HG03469 (cell line): ENCODE measurements at regions not wholly inside any gene's neighbourhood (a gene's known extent, or its start where the extent isn't known, plus 50 kb on each side); places are given as distances from the start of the nearest gene placed in this dataset.
A peak's percentile ranks its signal among the peaks of the same experiment; 100 is the strongest.
"Not testable (repeated sequence)": the region's sequence is repeated elsewhere in the genome, so short reads cannot be mapped to it uniquely, and the experiment has no call there.

Source experiments
- ATAC-seq: cut with Tn5 transposase; IDR thresholded peaks from one replicate; pipeline ENCODE4 v1.9.1; 2021; ENCODE audit warnings: mild to moderate bottlenecking, moderate library complexity, moderate number of reproducible peaks; ENCODE audit not compliant: unreplicated experiment

DNA sequence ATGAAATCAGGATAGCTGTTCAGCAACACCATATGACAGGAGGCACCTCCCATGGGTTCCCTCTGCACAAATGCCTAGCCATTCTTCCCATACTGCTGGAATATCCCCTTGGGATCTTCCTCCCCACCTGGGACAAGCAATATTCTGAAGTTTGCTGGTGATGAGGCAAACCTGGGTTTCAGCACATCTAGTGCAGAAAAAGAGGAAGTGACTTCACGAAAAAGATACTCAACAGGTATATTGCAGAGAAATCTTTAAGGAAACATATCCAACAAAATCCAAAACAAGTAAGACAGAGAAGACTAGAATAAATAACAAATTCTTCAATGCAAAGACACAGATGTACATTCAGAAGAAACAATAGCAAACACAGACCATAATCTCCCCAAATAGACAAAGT lies 1497.0 kb downstream of the PCDH9 start:
- ATAC-seq = no peak

DNA sequence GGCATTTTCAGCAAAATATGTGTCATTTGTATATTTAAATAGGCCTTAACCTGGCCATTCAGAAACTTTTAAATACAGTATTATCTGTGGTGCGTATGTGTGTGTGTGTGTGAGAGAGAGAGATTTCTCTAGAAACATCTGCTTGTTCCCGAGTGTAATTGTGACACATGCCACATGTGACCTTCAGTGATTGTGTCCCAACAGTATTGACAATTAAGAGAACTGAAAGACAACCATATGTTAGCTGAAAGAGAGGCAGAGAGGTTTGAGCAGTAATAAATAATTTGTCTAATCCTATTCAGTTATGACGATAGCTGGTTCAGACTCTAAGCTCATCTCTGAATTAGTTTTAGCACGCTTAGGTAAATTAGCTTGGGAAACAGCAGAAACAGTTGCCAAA lies 1503.1 kb downstream of the PCDH9 start:
- ATAC-seq = no peak

DNA sequence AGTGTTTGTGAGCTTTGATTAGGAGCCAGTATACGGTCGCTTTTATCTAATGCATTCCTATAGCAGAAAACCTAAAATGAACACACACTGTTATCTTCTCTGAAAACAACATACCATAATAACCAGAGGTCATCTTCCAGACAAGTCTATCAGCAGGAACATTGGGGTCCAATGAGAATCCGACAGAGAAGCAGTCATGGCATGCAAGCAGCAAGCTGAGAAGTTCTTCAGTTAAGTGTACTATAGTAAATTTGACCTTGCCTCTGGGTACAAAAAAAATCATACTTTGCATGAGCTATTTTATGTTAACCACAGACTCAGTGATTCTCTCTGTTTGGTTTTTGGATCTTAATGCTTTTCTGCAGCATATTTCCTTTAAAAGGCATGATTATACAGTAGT lies 1505.1 kb downstream of the PCDH9 start:
- ATAC-seq = no peak

DNA sequence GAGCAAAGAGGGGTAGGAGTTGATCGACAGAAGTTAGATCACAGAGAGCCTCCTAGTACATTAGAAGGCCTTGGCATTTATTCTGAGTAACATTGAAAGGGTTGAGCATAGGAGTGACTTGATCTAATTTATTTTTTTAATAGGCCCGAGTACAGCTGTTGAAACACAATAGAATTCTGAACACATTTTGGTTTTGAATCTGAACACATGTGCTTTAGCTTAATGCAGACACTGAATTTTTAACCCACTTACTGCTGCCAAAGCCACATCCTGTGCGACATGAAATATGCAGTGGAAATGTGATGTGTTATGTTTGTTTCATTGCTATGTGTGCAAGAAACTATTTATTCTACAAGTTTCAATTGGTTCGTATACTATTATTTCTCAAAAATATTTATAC lies 1505.9 kb downstream of the PCDH9 start:
- ATAC-seq = no peak

DNA sequence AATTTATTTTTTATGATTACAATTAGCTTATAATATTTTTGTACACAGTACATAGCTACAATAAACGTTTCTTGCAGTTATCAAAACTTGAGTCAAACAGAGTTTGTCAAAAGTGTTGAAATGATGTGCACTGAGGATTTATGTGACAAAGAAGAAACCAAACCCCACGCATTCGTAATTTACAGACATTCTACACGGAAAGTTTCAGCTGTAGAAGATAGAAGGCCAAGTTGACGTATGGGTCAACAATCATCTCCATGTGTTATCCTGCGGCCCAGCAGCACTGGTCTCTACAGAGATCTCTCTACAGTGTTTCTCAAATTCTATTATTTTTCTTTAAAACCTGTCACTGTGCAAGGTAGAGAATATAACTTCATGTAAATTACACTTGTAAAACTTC lies 1507.6 kb downstream of the PCDH9 start:
- ATAC-seq = no peak

DNA sequence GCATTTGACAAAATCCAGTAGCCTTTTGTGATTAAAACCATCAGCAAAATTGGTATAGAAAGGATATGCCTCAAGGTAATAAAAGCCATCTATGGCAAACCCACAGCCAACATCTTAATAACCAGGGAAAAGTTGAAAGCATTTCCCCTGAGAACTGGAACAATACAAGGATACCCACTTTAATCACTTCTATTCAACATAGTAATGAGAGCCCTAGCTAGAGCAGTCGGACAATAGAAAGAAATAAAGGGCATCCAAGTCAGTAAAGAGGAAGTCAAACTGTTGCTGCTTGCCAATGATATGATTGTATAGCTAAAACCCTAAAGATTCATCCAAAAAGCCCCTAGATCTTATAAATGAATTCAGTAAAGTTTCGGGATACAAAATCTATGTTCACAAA lies 1510.3 kb downstream of the PCDH9 start:
- no peak for ATAC-seq

DNA sequence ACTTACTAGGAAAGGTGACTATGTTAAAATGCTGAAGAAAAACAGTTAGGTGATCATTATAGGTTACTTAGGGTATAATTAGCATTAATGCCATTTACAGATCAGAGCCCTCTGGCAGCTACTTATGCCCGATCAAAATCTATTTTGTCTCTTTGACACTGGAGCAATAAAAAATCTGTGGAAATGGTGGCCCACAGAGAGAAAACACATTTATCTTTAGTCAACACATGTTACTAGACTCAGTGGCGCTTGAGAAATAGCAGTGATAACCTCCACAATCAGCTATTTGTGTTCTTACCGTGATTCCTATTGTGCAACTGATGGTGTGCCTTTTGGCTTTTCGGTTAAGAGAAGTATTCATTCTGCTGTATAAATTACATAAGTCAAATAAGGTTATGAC lies 1519.6 kb downstream of the PCDH9 start:
- no peak for ATAC-seq

DNA sequence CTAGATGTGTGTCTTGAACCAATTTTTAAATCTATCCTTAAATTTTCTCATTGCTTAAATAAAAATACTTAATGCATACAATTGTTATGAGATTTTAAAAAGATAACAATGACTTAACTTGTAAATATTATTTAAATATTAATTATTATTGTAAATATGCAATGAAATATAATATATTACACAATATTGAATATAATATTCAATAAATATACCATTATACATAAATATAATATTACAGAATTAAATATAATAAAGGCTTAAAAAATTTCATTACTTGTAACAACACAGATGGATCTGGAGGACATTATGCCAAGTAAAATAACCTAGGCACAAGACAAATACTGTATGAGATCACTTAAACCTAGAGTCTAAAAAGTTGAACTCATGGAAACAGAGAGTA lies 1532.3 kb downstream of the PCDH9 start:
- ATAC-seq = no peak

DNA sequence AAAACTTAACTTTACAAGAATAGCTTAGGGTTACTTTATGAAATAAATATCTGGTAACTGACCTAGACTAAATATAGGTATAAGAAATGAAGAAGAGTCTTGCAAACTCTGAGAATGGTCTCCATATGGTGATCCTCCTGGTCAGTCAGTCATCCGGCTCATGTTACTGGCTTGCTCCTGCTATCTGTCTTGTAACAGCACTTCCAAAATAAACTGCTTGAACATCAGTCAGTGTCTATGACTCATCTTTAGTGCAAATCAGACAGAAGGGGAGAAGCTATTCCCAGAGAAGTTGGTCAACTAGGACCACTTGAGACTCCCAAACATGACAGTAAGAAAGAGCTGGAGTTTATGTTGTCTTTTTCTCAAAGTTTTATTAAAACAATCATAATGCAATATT lies 1550.9 kb downstream of the PCDH9 start:
- ATAC-seq = no peak

DNA sequence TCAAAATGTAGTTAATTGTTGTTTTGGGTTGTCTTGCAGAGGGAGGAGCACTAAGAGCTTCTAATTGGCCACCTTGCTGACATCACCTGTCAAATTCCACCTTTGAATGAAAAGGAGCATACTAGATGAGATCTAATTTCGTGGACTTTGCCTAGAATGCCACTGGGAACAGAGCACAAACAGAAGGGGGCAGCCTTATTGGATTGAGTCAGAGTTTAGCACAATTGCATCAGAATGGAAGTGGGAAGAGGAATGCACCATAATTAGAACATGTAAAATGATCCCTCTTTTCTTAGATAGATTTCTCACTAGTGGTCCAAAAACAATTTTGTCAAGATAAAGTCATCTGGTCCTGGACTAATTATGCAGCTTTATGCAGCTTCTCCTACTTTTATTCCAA lies 1552.2 kb downstream of the PCDH9 start:
- no peak for ATAC-seq

DNA sequence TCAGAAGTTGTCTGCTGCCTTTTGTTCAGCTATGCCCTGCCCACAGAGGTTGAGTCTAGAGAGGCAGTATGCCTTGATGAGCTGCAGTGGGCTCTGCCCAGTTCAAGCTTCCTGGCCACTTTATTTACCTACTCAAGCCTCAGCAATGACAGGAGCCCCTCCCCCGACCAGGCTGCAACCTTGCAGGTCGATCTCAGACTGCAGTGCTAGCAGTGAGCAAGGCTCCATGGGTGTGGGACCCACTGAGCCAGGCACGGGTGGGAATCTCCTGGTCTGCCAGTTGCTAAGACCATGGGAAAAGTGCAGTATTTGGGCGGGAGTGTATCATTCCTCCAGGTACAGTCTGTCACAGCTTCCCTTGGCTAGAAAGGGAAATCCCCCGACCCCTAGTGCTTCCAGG lies 1554.8 kb downstream of the PCDH9 start:
- ATAC-seq = not testable (repeated sequence)

DNA sequence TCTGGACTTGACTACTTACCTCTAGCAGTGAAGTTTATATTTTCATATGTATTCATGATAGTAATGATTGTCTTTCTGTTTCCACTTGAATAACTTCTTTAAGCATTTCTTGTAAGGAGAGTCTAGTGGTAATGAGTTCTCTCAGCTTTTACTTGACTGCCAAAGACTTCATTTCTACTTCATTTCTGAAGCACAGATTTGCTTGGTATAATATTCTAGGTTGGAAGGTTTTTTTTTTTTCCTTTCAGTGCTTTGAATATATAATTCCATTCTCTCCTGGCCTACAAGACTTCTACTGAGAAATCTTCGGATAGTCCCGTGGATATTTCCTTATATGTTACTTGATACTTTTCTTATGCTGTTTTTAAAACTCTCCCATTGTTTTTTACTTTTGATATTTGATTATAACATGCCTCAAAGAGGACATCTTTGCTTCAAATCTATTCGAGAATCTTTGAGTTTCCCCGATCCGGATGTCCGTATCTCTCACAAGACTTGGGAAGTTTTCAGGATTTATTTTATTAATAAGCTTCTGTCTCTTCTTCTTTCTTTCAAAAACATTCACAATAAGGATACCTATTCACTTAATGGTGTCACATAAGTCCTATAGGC lies 1560.0 kb downstream of the PCDH9 start:
- ATAC-seq = no peak

DNA sequence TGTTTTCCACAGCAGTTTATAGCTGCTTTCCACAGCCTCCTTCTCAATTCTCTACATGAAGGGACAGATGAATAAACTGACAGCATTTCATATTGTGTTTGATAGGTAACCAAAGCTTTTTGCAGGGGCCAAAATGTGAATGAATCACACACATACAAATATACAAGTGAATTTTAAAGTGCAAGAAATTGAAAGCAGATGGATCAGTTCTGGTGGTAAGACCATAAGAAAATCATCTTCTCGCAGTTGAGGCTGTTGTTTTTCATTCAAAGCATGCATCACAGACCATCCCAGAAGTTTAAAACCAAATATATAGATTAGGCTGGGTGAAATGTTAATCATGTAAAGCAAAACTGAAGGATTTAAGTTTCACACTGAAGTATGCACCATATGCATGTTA lies 1569.4 kb downstream of the PCDH9 start:
- ATAC-seq = no peak

DNA sequence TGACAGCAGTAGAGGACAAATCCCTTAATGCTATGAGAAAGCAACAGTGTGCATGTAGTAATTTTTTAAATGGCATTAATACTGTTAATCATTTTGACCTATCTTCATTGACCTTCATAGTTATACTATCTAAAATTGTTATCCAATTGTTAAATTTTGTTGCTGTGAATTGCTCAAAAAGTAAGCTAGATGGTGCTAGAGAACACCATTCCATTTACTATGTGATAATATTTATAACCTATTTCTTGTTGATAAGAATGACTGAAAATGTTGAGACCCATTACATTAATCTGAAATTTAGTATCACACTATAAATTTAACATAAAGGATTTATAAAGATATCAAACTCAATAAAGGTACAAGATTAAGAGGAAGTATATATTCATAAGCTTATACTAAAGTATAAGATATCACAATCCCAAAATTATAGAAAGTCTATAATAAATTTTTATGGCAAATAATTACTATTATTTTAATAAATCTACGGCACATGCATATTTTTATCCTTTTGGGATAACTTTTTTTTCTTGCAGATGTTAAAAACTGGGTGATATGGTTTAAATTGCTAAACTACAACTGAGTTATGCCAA lies 1573.3 kb downstream of the PCDH9 start:
- no peak for ATAC-seq

DNA sequence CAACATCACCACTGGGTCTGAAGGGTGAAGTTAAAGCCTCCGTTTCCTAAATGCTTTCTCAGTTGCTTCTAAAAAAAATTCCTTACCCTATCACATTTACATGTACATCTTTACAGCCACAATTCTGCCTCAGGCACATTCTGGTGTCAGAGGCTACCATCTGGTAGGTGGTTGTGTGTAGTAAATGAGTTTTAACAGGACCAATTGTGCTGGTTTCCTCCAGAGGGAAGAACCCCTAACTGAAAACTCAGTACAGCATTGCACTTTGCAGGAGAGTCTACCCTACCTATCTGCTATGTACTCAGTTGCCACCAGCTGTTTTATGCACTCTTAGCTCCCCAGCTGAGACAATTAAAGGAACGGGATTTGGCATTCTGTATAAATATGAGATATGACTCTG lies 1576.5 kb downstream of the PCDH9 start:
- ATAC-seq = no peak

DNA sequence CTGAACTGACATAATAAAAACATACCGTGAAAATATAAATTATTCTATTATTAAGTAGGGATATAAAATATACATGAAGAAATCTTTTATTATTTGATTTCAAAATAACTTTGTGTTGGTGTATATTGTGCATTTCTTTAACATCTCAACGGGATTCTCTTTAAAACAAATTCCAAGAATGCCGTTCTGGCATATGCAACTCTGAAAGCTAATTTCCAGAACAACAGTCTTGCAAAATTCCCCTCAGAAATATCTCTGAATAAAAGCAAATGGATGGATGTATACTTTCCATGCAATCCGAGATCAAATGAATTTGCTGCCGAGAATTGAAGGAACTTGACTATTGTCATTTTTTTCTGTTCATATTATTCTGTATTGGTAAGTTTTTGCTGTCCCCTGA lies 1579.8 kb downstream of the PCDH9 start:
- no peak for ATAC-seq

DNA sequence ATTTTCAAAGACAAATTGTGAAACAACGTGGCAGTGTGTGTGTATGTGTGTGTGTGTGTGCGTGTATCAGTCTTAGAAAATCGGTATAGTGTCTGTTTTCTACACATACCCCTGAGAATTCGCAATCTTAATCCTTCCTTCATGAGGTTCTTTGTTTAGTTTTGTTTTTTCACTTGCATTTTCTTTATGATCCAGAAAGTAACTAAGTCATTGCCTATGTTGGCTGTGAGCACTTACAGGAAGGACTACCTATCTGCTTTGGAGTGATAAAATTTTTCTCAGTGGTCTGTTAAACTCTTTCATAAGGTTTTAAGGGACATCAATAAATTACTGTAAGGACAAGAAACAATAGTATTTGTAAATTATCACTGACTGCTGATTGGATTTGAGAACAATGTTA lies 1587.1 kb downstream of the PCDH9 start:
- no peak for ATAC-seq

DNA sequence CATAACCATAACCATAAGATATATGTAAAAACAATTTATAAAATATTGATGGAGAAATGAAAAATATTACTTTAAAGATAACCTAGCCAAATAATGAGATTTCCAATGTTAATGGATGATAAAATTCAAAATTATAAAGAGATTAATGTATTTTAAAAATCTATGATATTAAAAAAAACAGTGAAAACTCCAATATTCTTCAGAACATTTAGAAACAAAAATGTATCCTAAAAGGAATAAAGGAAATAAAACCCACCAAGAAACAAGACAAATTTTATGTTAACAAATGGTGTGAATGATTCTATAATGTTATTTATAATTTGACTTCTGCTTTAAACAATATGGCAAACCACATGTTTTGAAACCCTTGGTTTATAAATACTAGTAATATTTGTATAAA lies 1587.8 kb downstream of the PCDH9 start:
- no peak for ATAC-seq

DNA sequence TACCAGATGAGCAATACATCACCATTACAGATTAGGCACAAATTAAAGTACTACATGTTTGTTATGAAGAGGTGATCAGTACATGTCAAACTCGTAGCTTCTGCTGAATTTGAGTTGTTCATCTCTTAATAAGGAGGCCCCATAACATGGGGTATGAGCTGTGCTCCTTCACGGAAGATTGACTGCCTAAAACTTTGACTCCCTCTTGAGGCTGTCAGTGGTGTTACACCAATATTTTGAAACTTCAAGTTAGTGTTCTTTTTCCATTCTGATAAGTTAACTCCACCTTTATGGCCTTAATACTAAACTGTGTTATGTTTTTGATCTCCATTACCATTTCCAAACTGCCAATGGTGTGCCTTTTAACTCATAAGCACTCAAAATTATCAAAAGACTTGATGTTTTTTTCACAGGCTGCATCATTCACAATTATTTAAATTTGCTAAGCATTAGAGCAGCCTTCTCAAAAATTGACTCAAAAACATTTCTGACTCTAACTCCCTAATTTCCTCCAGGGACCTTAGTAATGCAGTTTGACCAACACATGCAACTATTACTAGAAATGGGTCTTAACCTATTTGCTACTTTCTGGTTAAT lies 1591.5 kb downstream of the PCDH9 start:
- peak; percentile 75 for ATAC-seq

DNA sequence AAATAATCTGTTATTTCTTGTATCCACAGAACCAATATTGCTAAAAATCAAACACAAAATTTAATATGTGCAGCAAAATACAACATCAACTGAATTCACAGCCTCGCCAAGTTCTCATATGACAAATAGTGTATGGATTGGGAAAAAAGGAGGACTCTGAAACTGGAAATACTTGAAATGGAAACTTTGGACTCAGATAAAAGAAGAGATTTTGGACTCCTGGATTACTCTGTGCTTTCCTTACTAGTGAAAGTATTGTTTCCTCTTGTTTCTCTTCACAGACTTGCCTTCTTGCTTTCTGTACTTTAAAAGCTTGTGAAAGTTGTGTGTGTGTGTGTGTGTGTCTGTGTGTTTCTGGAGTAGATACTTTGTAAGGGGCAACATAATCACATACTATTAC lies 1596.3 kb downstream of the PCDH9 start:
- ATAC-seq = no peak

DNA sequence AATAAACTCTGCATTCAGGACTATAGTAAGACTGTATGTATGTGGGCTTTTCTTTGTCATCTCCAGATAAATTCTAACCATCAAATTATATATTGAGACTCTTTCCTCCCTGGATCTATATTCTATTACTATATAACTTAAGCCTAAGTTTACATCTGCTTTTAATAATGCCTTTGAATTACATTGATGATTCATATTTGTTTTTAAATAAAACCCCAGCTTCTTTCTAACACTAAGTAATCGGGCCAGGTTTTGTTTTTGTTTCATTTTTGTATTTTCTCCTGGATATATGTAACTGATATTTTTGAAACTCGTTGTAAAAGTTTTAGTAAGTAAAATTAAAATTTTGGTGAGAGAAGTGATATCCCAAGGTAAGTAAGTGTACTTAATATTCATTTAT lies 1599.1 kb downstream of the PCDH9 start:
- ATAC-seq = no peak

DNA sequence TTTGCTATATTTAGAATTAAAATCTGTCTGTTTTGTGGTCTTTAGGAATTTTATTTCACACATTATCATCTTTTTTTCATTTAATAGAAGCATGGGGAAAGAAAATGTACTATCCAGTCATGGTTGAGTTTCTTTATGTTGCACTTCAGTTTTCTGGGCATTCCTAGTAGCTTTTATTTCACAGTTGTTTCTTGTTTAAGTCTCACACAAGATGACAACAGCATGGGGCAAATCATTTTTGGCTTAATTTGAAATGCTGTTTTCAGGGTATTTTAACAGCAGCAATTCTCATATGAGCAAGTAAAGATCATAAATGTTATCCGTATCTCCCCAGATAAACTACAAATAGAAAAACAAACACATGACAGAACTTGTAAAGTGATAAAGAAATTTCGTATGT lies 1600.2 kb downstream of the PCDH9 start:
- no peak for ATAC-seq

DNA sequence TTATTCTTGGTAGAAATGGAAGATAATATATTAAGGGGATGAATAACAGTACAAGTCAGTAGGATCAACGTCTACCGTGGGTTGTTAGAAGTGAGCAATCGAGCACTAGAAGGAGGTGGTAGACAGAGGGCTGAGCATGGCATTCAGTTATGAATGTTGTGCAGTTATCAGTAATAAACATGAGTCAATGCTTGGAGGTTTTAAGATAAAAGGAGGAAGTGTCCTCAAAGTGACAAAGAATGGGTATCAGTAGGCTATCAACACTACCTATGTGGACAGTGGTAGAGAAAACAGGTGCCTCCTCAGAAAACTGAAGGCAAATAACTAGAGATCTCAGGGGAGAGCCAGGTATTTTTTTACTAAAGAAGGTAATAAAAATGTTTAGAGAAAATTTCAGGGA lies 1607.0 kb downstream of the PCDH9 start:
- ATAC-seq = no peak
